HG02642 (cell line): ENCODE measurements at regions not wholly inside any gene's neighbourhood (a gene's known extent, or its start where the extent isn't known, plus 50 kb on each side); places are given as distances from the start of the nearest gene placed in this dataset.

Source experiments
- ATAC-seq: cut with Tn5 transposase; IDR thresholded peaks from one replicate; pipeline ENCODE4 v1.9.1; 2021; ENCODE audit warnings: mild to moderate bottlenecking; ENCODE audit not compliant: unreplicated experiment, poor library complexity

DNA sequence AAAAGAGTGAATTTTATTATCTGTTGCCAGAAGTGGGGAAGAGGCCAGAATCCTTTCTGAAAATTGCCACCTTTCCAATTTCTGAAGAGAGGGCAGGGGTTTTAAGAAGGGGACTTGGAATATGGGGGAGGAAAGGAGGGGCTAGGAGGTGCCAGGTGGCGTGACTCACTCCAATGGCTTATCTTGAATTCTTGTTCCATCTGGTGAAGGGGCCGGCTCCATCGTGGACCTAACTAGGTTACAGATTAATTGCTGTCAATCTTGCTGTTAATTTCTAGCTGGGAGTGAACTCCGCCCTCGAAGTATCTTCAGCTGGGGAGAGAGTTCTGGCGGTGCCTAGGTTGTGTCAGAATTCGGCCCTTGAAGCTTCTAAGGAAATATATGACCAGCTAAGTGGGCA lies 138.7 kb downstream of the YTHDC2 start:
- ATAC-seq = no peak

- ATAC-seq = no peak
These were observed 141.3 kb downstream of the YTHDC2 start for GRCh38 chr5:113654828-113655227.

- no peak for ATAC-seq
These were observed 146.7 kb downstream of the YTHDC2 start for GRCh38 chr5:113660206-113660605.

DNA sequence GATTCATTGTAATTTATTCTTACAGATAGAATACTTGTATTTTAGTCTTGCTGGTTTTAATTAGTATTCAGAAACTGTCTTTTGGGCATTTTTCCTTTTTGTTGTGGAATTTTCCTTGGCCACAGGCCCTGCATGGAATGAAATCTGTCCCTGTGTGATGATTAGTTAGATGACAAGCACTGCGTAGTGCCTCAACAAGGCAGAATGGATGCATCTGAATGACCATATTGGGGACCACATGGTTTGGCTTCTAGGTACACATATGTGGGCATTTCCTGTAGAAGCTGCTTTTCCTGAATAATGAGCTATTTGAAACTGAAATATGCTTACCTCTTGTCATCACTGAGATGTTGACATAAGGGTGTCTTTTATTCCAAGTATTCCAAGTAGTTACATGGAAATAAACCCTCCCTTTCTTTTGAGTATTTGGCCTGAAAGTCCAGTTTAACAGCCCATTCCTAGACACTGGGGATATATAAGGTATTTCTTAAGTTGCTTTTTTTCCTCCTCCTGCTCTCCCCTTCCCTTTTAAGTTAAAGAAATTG lies 147.3 kb downstream of the YTHDC2 start:
- ATAC-seq = no peak

DNA sequence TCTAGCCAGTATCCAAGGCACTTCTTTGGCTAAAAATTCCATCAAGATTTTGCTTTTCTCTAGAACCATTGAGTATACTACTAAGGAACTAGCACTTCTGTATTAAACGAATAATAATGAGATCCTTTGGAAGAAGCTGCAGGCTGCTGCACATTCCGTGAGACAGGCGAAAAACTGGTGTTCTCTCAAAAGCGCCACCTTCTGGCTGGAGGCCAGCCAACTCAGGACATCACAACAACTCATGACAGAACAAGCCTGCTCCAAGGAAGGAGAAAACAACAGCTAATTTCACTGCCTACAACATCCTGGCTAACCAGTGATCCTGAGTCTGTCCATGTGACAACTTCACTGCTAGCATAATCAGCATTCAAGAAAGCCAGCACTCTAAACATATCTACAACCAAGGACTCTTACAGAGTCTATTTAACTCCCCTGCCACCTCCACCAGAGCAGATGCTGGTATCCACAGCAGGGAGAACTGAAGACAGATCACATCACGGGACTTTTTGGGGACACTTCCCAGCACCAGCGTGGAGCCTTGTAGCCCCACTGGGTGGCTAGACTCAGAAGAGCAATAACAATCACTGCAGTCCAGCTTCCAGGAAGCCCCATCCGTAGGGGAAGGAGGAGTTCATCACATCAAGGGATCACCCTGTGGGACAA lies 150.5 kb downstream of the YTHDC2 start:
- ATAC-seq = no peak

DNA sequence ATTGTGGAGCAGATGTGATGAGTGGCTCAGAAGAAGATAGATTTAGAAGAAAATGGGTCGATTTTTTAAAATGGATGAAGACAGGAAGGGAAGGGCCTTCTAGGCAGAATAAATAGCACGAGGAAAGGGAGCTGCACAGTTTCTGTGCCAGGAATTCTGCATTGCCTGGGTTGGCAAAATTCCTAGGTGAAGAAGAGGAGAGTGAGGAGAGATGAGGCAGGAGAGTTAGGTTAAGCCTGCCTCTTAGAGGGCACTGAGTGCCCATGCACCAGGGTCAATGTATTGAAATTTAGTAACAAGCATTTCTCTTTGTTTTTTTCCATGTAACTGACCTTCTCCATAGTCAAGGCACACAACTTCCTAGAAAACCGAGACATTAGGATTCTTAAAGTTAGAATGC lies 159.5 kb downstream of the YTHDC2 start:
- ATAC-seq = no peak

- no peak for ATAC-seq
These were observed 161.7 kb downstream of the YTHDC2 start for GRCh38 chr5:113675166-113675565.

GRCh38 chr5:113678202-113678601 lies 164.7 kb downstream of the YTHDC2 start:
- ATAC-seq = no peak

DNA sequence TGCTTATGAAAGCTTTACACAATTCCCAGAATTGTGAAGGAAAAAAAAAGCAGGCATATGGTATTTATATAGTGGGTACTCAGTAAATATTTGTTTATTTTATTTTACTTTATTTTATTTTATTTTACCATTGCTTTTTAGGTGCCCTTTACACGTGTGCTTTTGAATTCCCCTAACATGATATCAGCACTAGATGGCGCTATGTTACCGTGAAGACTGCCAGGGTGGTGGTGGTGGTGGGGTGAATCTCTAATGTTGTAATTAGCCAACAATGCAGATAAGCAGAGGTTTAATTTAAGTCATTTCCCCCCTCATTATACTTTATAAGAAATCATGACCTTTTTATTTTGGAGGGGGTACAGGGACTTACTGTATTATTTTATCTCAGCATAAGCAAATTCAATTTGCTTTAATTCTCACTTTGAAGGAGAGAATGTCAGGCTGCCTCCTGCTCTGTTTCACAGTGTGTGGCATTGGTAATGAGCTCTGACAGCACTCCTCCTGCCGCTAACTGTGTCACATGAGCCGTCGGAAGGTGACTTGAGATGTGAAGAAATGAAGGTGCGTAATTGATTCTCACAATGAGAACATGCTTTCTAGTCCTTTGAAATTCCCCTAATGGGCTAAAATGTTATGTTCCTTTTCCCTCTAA lies 165.6 kb downstream of the YTHDC2 start:
- peak; percentile 52 for ATAC-seq

DNA sequence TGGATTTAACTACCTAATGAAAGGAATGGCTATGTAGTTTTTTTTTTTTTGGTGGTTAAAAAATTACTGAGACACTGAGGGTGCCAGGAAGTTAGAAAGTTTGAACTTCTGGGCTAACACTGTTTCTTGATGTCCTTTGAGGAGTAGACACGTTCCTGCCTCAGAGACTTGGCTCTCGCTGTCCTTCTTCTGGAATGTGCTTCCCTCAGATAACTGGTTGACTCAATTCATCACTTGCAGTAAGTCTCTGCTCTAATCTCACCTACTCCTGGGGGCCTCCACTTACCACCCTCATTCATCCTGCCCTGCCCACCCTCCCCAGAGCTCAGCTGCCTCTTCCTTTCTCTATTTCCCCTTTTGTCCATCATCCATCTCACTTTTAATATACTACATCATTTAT lies 167.0 kb downstream of the YTHDC2 start:
- no peak for ATAC-seq

GRCh38 chr5:113682497-113683136 lies 169.1 kb downstream of the YTHDC2 start:
- no peak for ATAC-seq

GRCh38 chr5:113683211-113683610 lies 169.7 kb downstream of the YTHDC2 start:
- no peak for ATAC-seq

DNA sequence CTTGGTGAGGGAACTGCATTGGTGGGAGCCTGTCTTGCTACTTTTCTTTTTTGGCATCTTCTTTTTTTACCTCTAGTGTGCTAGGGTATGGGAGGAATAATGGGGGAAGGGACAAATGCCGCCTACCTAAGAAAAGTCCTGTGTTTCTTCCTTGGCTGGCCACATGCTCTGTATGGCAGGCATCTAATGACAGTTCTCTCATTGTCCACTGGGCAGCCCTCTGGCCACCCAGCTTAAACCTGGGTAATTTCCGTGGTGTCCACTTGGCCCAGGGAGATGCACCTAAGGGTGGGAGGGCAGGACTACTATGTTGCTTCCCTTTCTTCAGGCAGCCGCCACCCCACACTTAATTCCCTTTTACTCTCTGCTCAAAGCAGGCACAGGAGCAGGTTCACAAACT lies 173.1 kb downstream of the YTHDC2 start:
- ATAC-seq = no peak

- no peak for ATAC-seq
These were observed 176.2 kb downstream of the YTHDC2 start for GRCh38 chr5:113689647-113690046.

DNA sequence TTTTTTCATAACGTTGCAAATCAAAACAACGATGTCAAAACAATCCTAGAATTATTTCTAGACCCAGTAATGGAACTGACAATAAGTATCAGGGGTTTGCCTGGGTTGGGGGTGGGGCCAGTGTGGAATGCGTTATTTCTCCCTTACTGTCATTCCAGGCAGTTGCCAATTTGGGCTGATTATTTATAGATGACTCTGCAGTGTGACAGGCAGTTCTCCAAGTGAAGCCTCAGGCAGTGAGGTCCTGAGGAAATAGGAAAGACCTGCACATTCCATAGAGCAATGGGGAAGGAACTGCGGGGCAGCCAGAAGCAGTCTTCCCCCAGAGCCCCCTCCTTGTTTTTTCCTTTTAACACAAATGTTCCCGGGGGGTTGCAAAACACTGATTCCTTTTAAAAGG lies 179.0 kb downstream of the YTHDC2 start:
- no peak for ATAC-seq

GRCh38 chr5:113692891-113693457 lies 179.5 kb downstream of the YTHDC2 start:
- ATAC-seq = no peak

DNA sequence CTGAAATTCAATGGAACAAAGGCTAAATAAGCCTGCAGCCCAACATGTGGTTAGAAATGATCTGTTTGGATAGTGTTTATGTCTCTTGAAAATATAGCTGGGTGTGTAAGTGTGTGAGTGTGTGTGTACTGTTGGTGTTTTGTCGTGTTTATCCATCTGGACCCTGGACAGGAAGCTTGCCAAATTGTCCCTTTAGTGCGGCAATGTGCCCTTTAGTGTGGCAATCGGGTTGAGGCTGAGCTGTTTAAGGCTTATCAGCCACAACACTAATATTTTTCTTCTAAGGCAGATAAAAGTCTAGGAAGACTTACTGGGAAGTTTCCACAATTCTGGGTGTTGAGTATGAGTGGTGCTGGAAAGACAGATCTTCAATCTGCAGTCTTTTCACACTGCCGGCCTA lies 180.2 kb downstream of the YTHDC2 start:
- ATAC-seq = no peak

- no peak for ATAC-seq
These were observed 181.1 kb downstream of the YTHDC2 start for GRCh38 chr5:113694576-113694975.

DNA sequence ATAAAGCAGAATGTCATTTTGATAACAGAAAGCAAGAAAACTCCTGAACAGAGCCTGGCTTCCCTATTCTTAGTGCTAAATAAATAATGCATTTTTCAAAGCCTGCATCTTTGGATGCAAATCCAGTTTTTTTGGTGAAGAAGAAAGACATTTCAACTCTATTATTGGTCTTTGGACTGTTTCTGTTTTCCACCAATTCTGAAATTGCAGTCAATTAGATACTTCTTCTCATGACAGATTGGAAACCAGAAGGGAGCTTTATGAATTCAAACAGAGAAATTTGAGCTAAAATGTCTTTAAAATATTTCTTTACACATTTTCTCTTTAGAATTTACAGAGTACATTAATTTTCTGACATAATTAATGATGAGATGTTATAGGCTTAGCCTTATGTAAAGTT lies 189.8 kb downstream of the YTHDC2 start:
- ATAC-seq = no peak

- no peak for ATAC-seq
These were observed 192.2 kb downstream of the YTHDC2 start for GRCh38 chr5:113705657-113706056.

DNA sequence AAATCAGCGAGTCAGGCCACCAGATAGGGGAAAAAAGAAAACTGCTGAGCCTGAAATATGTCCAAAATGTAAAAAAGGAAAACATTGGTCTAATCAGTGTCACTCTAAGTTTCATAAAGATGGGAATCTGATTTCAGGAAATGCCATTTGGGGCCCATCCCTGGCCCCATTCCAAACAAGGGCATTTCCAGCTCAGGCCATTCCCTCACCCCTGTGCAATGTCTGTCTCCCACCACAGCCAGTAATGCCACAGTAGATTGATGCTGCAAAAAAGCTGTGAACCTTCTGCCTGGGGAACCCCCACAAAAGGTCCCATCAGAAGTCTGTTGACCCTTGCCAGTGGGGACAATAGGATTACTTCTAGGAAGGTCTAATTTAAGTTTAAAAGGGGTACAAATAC lies 199.6 kb downstream of the YTHDC2 start:
- ATAC-seq = no peak
